ENCODE measurements at regions not wholly inside any gene's neighbourhood (a gene's known extent, or its start where the extent isn't known, plus 50 kb on each side); places are given as distances from the start of the nearest gene placed in this dataset.

DNA sequence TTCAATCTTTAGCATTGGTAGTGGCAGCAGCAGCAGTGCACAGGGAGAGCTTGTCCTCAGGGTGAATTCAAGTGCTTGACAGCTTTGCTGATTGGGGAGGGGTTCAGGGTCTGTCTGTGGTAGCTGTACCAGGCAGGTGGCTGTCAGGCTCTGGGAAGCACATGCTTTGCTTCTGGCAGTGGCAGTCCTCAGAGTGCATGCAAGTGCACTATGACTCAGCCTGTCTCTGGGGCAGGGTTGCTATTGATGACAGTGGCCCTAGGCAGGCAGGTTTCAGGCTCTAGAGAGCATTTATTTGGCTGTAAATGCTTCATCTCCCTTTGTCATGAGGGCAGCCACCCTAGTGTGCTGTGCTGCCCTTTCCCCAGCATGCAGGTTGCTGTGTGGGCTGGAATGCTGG, 251.9 kb upstream of the LRRC7 start:
- Histone ChIP-seq H3K4me3 (no peak overlapping the region), H3K27ac (no peak overlapping the region), H3K4me1 (no peaks in the 10 kb centered on the region), H3K27me3 (no peaks in the 10 kb centered on the region), H3K36me3 (no peaks in the 10 kb centered on the region), H3K9me3 (peaks cover 0 to 11% of the 10 kb centered on the region in 2 donors)
- TF ChIP-seq, protein P1, sequence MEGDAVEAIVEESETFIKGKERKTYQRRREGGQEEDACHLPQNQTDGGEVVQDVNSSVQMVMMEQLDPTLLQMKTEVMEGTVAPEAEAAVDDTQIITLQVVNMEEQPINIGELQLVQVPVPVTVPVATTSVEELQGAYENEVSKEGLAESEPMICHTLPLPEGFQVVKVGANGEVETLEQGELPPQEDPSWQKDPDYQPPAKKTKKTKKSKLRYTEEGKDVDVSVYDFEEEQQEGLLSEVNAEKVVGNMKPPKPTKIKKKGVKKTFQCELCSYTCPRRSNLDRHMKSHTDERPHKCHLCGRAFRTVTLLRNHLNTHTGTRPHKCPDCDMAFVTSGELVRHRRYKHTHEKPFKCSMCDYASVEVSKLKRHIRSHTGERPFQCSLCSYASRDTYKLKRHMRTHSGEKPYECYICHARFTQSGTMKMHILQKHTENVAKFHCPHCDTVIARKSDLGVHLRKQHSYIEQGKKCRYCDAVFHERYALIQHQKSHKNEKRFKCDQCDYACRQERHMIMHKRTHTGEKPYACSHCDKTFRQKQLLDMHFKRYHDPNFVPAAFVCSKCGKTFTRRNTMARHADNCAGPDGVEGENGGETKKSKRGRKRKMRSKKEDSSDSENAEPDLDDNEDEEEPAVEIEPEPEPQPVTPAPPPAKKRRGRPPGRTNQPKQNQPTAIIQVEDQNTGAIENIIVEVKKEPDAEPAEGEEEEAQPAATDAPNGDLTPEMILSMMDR (IDR thresholded peaks at IDR 0.05): no peak
- intact Hi-C loops (cut with DNase I): no loop called here
- DNase-seq (ENCODE audit: low spot score in 2 of 2): no peak

- Histone ChIP-seq H3K27ac (no peak overlapping the region), H3K9me3 (peaks cover 0 to under 1% of the 10 kb centered on the region in 2 donors), H3K4me3 (no peak overlapping the region), H3K36me3 (no peaks in the 10 kb centered on the region), H3K27me3 (no peaks in the 10 kb centered on the region), H3K4me1 (no peaks in the 10 kb centered on the region)
- intact Hi-C loops (cut with DNase I): no loop called here
- TF ChIP-seq, protein P1 (IDR thresholded peaks at IDR 0.05): no peak
- no peak for DNase-seq (ENCODE audit: low spot score in 2 of 2)
Measured at GRCh38 chr1:69319287-69319686, 248.4 kb upstream of the LRRC7 start.

DNA sequence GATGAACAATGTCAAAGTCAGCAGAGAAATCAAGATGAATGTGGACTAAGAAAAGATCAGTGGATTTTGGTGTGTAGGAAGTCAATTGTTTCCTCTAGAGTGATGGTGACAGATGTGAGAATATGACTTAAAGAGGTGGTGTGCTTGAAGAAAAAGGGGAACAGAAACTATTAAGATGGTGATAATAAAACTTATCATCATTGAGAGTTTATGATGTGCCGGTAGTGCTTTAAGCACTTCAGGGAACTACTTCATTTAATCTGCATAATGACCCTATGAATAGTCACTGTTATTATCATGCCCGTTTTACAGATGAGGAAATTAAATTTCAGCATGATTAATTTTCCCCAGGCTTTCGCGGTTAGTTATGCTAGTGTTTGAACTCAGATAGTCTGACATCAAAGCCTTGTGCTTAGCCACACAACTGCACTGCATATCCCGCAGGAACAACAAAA, 246.9 kb upstream of the LRRC7 start:
- Histone ChIP-seq H3K4me3 (no peak overlapping the region), H3K4me1 (no peaks in the 10 kb centered on the region), H3K36me3 (no peaks in the 10 kb centered on the region), H3K27me3 (no peaks in the 10 kb centered on the region), H3K9me3 (no peaks in the 10 kb centered on the region), H3K27ac (no peak overlapping the region)
- DNase-seq (ENCODE audit: low spot score in 2 of 2): no peak
- TF ChIP-seq, protein P1 (IDR thresholded peaks at IDR 0.05): no peak
- intact Hi-C loops (cut with DNase I): no loop called here

DNA sequence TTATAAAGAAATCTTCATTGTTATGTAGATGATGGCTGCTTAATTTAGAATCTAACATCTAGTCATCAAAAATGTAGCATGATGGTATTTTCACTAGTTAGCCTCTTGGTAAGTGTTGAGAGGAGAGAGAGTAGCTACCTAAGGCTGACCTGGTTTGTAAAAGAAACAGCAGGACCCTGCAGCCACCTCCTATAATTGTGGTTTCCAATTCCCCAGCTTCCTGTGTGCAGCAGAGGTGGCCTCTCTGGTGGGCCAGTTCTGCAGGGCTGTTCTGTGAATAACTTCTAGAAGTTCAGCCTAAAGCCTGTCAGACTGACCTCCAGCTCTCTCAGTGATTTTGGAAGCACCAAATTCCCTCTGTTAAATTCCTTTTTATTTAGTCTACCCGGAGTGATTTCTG, 246.4 kb upstream of the LRRC7 start:
- no peaks in the 10 kb centered on the region for H3K27me3 ChIP-seq
- no peak for DNase-seq (ENCODE audit: low spot score in 2 of 2)
- intact Hi-C loops (cut with DNase I): no loop called here
- TF ChIP-seq, protein P1 (IDR thresholded peaks at IDR 0.05): no peak
- no peak overlapping the region for H3K4me3 ChIP-seq
- H3K27ac ChIP-seq: no peak overlapping the region
- no peaks in the 10 kb centered on the region for H3K9me3 ChIP-seq
- no peaks in the 10 kb centered on the region for H3K4me1 ChIP-seq
- no peaks in the 10 kb centered on the region for H3K36me3 ChIP-seq

DNA sequence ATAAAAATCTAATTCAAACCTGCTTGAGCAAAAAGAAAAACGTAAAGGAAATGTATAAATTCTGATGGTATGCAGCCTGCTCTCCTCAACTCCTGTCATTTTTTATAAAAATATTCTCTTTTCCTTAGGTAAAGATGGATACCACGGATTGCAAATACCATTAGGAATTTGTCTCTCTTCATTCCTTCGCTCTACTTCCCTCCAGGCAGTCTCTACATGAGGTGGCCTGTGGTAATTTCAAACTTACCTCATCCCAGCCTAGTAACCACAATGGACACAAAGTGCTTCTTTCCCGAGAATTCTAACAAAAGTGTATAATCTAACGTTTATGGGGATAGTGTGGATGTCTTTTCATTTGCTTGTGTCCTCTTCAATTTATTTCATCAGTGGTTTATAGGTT, 239.5 kb upstream of the LRRC7 start:
- no peak for DNase-seq (ENCODE audit: low spot score in 2 of 2)
- intact Hi-C loops (cut with DNase I): no loop called here

More for the DNA sequence above, 239.5 kb upstream of the LRRC7 start:
- no peaks in the 10 kb centered on the region for H3K36me3 ChIP-seq
- H3K4me3 ChIP-seq: no peak overlapping the region
- H3K4me1 ChIP-seq: no peaks in the 10 kb centered on the region
- H3K9me3 ChIP-seq: peaks cover 0 to 6% of the 10 kb centered on the region in 2 donors
- no peak overlapping the region for H3K27ac ChIP-seq
- H3K27me3 ChIP-seq: no peaks in the 10 kb centered on the region
- TF ChIP-seq, protein P1 (IDR thresholded peaks at IDR 0.05): no peak

Measured in ascending aorta (tissue), 2 donors.